HEK293T (cell line): ENCODE measurements at regions not wholly inside any gene's neighbourhood (a gene's known extent, or its start where the extent isn't known, plus 50 kb on each side); places are given as distances from the start of the nearest gene placed in this dataset.

Source experiments
- BHLHE40 ChIP-seq: fragments of 450-650 bp; IDR thresholded peaks from 2 replicates; pipeline ENCODE4 v1.6.1; 2016; ENCODE audit warnings: mild to moderate bottlenecking, moderate library complexity, borderline replicate concordance
- SP1 ChIP-seq: fragments of 450-650 bp; IDR thresholded peaks from 2 replicates; pipeline ENCODE4 v1.6.1; 2017
- SUZ12 ChIP-seq: fragments of 450-650 bp; IDR thresholded peaks from 2 replicates; pipeline ENCODE4 v1.6.1; 2016; ENCODE audit warnings: mild to moderate bottlenecking
- TARDBP ChIP-seq: fragments of 450-650 bp; IDR thresholded peaks from 2 replicates; pipeline ENCODE4 v1.6.1; 2016
- ZNF384 ChIP-seq: fragments of 450-650 bp; IDR thresholded peaks from 2 replicates; pipeline ENCODE4 v1.6.1; 2016

GRCh38 chrX:107398115-107398514, 51.3 kb upstream of the FRMPD3 start:
- TF ChIP-seq SP1 (no peak), ZNF384 (no peak), BHLHE40 (no peak), SUZ12 (no peak), TARDBP (no peak)
